ENCODE measurements at regions not wholly inside any gene's neighbourhood (a gene's known extent, or its start where the extent isn't known, plus 50 kb on each side); places are given as distances from the start of the nearest gene placed in this dataset.

- TF ChIP-seq CTCF (conservative IDR thresholded peaks at IDR 0.05 in 1 of 2, IDR thresholded peaks at IDR 0.05 in 1 of 2; ENCODE audit: extremely low read depth in 1 of 2, insufficient read depth in 1 of 2, low read depth in 1 of 2, low read length in 2 of 2), result no peak
- TF ChIP-seq EZH2 (IDR thresholded peaks at IDR 0.05; ENCODE audit: borderline replicate concordance, low read length), result no peak
These were observed 386.9 kb upstream of the FAM174A start for GRCh38 chr5:100148239-100148638.

Measured in mammary epithelial cell (primary cell).